Stimulated activated effector memory CD8-positive, alpha-beta T cell treated with anti-CD3 and anti-CD28 coated beads, Interleukin-12 subunit alpha, Interleukin-12 subunit beta, amount 100 ng/mL, for 72 hours (primary cell): ENCODE measurements at regions not wholly inside any gene's neighbourhood (a gene's known extent, or its start where the extent isn't known, plus 50 kb on each side); places are given as distances from the start of the nearest gene placed in this dataset.
A peak's percentile ranks its signal among the peaks of the same experiment; 100 is the strongest.

Experiments used
- ATAC-seq: fragments of 150-1000 bp; cut with Tn5 transposase; 2 replicates; pipeline ENCODE4 v1.10.0; 2021
- DNase-seq, 2 donors: peaks; one replicate each; pipeline ENCODE4 v3.0.0; 2021 to 2022; ENCODE audit warnings: low spot score in 2 of 2
- H3K27ac Mint-ChIP-seq: one replicate; pipeline ENCODE4 v1.8.0; 2022; ENCODE audit warnings: mild to moderate bottlenecking, mixed read lengths
- H3K36me3 Mint-ChIP-seq: one replicate; pipeline ENCODE4 v1.8.0; 2022; ENCODE audit warnings: mild to moderate bottlenecking, mixed read lengths
- H3K4me1 Mint-ChIP-seq: one replicate; pipeline ENCODE4 v1.8.0; 2022; ENCODE audit warnings: mixed read lengths
- H3K4me3 Mint-ChIP-seq: one replicate; pipeline ENCODE4 v1.8.0; 2022; ENCODE audit warnings: mild to moderate bottlenecking, mixed read lengths
- H3K9me3 Mint-ChIP-seq: one replicate; pipeline ENCODE4 v1.8.0; 2022; ENCODE audit warnings: mixed read lengths

- peak in 1 of 2 donors; percentile 25 for DNase-seq
- peaks cover 4% of the 10 kb centered on the region for H3K9me3 Mint-ChIP-seq
- H3K27ac Mint-ChIP-seq = no peak overlapping the region
- no peak overlapping the region for H3K4me3 Mint-ChIP-seq
- H3K36me3 Mint-ChIP-seq = no peaks in the 10 kb centered on the region
- H3K4me1 Mint-ChIP-seq = no peaks in the 10 kb centered on the region
- ATAC-seq = no peak
These were observed 628.2 kb upstream of the CADM1 start for GRCh38 chr11:116132273-116132978.

- DNase-seq = peak in 1 of 2 donors; percentile 18
- Mint-ChIP-seq H3K9me3 (peaks cover 4% of the 10 kb centered on the region), H3K36me3 (no peaks in the 10 kb centered on the region), H3K4me1 (no peaks in the 10 kb centered on the region), H3K27ac (no peak overlapping the region), H3K4me3 (no peak overlapping the region)
- ATAC-seq = no peak
These were observed 625.9 kb upstream of the CADM1 start for GRCh38 chr11:116130122-116130521.

GRCh38 chr11:116129456-116129855 lies 625.2 kb upstream of the CADM1 start:
- Mint-ChIP-seq H3K4me1 (no peaks in the 10 kb centered on the region), H3K4me3 (no peak overlapping the region)
- DNase-seq = no peak

DNA sequence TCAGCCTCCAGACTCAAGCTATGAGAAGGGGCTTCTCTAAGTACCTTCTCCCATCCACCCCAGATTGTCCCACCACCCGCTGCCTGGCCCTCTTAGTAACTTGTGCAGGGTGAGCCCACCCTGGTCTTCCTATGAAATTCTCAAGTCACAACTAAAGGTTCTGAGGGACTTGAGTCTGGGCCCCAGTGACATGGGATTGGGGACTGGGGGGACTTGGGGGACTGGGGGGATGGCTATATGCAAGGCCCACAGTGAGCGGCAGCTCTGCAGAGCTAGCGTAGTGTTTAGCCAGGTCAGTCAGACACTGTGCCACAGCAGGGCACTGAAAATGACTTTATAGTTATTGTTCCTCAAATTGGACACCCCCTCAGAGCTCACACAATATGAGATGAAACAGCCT lies 622.3 kb upstream of the CADM1 start:
- peak in 1 of 2 donors; percentile 25 for DNase-seq
- no peak overlapping the region for H3K4me3 Mint-ChIP-seq

More at GRCh38 chr11:116129456-116129855, 625.2 kb upstream of the CADM1 start:
- no peaks in the 10 kb centered on the region for H3K36me3 Mint-ChIP-seq
- no peak overlapping the region for H3K27ac Mint-ChIP-seq
- ATAC-seq = no peak
- H3K9me3 Mint-ChIP-seq = peaks cover 4% of the 10 kb centered on the region

GRCh38 chr11:116124922-116125714 lies 620.9 kb upstream of the CADM1 start:
- no peaks in the 10 kb centered on the region for H3K36me3 Mint-ChIP-seq
- H3K27ac Mint-ChIP-seq = no peak overlapping the region
- DNase-seq (no peak), ATAC-seq (no peak)
- no peak overlapping the region for H3K4me3 Mint-ChIP-seq
- peaks cover 2% of the 10 kb centered on the region for H3K9me3 Mint-ChIP-seq
- H3K4me1 Mint-ChIP-seq = no peaks in the 10 kb centered on the region

More for the DNA sequence above, 622.3 kb upstream of the CADM1 start:
- Mint-ChIP-seq H3K36me3 (no peaks in the 10 kb centered on the region), H3K4me1 (no peaks in the 10 kb centered on the region), H3K9me3 (peaks cover 4% of the 10 kb centered on the region), H3K27ac (no peak overlapping the region)
- ATAC-seq = no peak

DNA sequence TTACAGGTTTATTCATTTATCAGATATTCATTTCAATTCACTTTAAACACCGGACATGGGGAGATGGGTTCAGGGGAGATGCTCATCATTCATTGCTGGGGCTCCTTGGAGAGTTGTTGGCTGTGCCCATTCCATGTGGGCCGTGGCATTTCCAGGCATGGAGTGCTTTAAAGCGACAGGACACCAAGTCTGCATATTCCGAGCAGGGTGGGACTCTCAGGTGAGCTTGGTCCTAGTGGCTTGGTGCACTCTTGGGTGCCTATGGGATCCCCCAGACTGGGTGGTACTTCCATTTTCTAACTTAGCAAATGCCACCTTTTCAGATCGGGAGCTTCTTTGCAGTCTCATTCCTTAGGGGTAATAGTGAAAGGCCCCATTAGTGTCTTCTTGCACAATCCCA lies 619.5 kb upstream of the CADM1 start:
- no peaks in the 10 kb centered on the region for H3K4me1 Mint-ChIP-seq
- no peak overlapping the region for H3K4me3 Mint-ChIP-seq
- no peak overlapping the region for H3K27ac Mint-ChIP-seq
- H3K9me3 Mint-ChIP-seq = peaks cover 2% of the 10 kb centered on the region
- no peaks in the 10 kb centered on the region for H3K36me3 Mint-ChIP-seq
- DNase-seq (no peak), ATAC-seq (no peak)

GRCh38 chr11:116122697-116123472 lies 618.7 kb upstream of the CADM1 start:
- H3K27ac Mint-ChIP-seq = no peak overlapping the region

DNA sequence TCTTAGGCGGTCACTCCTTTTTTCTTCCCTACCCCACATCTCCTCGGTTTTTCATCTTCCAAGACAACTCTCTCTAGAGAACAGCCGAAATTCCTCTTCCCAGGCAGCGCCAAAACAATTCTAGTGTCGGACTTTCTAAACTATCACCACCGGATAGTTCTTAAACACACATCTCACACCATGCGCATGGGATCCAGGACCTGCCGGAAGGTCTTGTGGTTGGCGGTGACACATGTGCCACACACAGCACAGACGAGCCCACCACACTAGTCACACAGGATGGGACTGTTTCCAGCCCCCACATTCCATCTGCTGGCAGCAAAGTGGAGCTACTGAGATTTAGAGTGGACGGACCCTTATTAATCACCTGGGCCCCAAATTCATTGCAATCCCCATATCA lies 614.9 kb upstream of the CADM1 start:
- DNase-seq (no peak), ATAC-seq (no peak)
- H3K36me3 Mint-ChIP-seq = no peaks in the 10 kb centered on the region
- H3K27ac Mint-ChIP-seq = no peak overlapping the region
- H3K4me3 Mint-ChIP-seq = no peak overlapping the region
- H3K4me1 Mint-ChIP-seq = no peaks in the 10 kb centered on the region
- H3K9me3 Mint-ChIP-seq = peaks cover 3% of the 10 kb centered on the region

More at GRCh38 chr11:116122697-116123472, 618.7 kb upstream of the CADM1 start:
- DNase-seq = no peak
- no peaks in the 10 kb centered on the region for H3K9me3 Mint-ChIP-seq
- no peak for ATAC-seq
- no peak overlapping the region for H3K4me3 Mint-ChIP-seq
- H3K4me1 Mint-ChIP-seq = no peaks in the 10 kb centered on the region
- H3K36me3 Mint-ChIP-seq = no peaks in the 10 kb centered on the region

DNA sequence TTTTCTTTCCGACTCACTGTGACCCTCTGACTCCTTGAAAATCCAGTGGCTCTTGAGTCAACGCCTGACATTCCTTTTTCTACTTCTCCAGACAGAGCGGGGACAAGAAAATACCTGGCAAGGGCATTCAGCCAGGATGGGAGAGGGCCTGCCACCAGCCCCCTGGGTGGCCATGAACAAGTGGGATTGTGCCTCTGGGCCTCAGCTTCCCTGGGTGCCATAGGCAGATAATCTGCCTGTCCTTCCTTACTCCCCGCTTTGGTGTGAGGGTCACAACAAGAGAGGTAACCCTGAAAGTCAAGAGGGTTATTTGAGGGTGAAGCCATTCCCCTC lies 613.9 kb upstream of the CADM1 start:
- Mint-ChIP-seq H3K4me1 (no peaks in the 10 kb centered on the region), H3K4me3 (no peak overlapping the region), H3K36me3 (no peaks in the 10 kb centered on the region), H3K9me3 (peaks cover 6% of the 10 kb centered on the region), H3K27ac (no peak overlapping the region)
- ATAC-seq (no peak), DNase-seq (no peak)

- Mint-ChIP-seq H3K36me3 (no peaks in the 10 kb centered on the region), H3K4me3 (no peak overlapping the region), H3K27ac (no peak overlapping the region), H3K9me3 (peaks cover 6% of the 10 kb centered on the region), H3K4me1 (no peaks in the 10 kb centered on the region)
- DNase-seq (no peak), ATAC-seq (no peak)
These were observed 613.3 kb upstream of the CADM1 start for GRCh38 chr11:116117331-116118137.

DNA sequence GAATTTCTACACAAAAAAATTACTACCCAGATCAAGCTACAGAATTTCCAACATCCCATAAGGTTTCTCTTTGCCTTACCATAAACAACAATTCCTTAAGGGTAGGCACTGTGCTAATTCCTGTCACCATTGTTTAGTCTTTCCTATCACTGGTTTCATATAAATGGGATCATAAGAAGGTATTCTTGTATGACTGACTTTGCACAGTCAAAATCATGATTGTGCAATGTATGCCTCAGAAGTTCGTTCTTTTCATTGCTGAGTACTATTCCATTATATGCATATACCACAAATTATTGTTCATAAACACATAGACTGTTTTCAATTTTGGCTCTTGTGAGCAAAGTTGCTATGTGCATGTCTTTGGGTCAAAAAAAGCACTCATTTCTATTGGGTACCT lies 611.6 kb upstream of the CADM1 start:
- Mint-ChIP-seq H3K27ac (no peak overlapping the region), H3K4me1 (no peaks in the 10 kb centered on the region), H3K36me3 (no peaks in the 10 kb centered on the region), H3K4me3 (no peak overlapping the region), H3K9me3 (peaks cover 6% of the 10 kb centered on the region)
- ATAC-seq (no peak), DNase-seq (no peak)

DNA sequence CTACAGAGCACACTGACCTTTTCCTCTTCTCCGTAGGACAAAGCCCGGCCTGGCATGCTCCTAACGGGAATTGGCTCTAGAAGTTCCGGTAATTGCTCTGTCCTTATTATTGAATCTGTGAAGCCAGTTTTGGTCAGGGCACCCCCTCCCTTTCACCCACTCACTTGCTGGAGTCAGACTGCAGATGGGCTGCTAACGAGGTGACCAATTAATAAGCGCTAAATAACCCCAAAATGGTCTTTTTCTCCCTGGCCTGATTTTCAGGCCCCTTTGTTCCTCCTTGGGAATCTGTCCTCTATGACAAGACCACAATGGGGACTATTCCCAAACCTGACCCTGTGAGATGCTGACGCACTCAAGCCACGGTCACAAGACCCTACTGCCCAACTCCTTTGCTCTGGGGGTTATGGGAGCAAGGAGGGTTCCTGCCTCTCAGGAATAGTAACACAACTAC lies 610.0 kb upstream of the CADM1 start:
- Mint-ChIP-seq H3K4me1 (no peaks in the 10 kb centered on the region), H3K4me3 (no peak overlapping the region), H3K27ac (no peak overlapping the region), H3K9me3 (peaks cover 6% of the 10 kb centered on the region), H3K36me3 (no peaks in the 10 kb centered on the region)
- ATAC-seq (no peak), DNase-seq (no peak)

GRCh38 chr11:116112087-116112935 lies 608.1 kb upstream of the CADM1 start:
- no peaks in the 10 kb centered on the region for H3K4me1 Mint-ChIP-seq
- H3K36me3 Mint-ChIP-seq = no peaks in the 10 kb centered on the region
- H3K4me3 Mint-ChIP-seq = no peak overlapping the region
- H3K9me3 Mint-ChIP-seq = peaks cover 6% of the 10 kb centered on the region
- DNase-seq (no peak), ATAC-seq (no peak)
- H3K27ac Mint-ChIP-seq = no peak overlapping the region

GRCh38 chr11:116111546-116111945 lies 607.3 kb upstream of the CADM1 start:
- H3K4me1 Mint-ChIP-seq = no peaks in the 10 kb centered on the region
- DNase-seq (no peak), ATAC-seq (no peak)
- H3K36me3 Mint-ChIP-seq = no peaks in the 10 kb centered on the region
- no peak overlapping the region for H3K4me3 Mint-ChIP-seq
- H3K27ac Mint-ChIP-seq = no peak overlapping the region
- H3K9me3 Mint-ChIP-seq = peaks cover 4% of the 10 kb centered on the region
